Nephron progenitor cell (in vitro differentiated cells): ENCODE measurements at regions not wholly inside any gene's neighbourhood (a gene's known extent, or its start where the extent isn't known, plus 50 kb on each side); places are given as distances from the start of the nearest gene placed in this dataset.

Experiments used
- DNase-seq: peaks from one replicate; pipeline ENCODE4 v3.0.0; 2021
- H3K27ac Mint-ChIP-seq: 2 replicates; pipeline ENCODE4 v1.8.0; 2021; ENCODE audit warnings: mild to moderate bottlenecking, moderate library complexity, mixed read lengths
- H3K27me3 Mint-ChIP-seq: 2 replicates; pipeline ENCODE4 v1.8.0; 2021; ENCODE audit warnings: mild to moderate bottlenecking, low read depth, mixed read lengths; ENCODE audit not compliant: poor library complexity
- H3K36me3 Mint-ChIP-seq: 2 replicates; pipeline ENCODE4 v1.8.0; 2021; ENCODE audit warnings: low read depth, mixed read lengths
- H3K4me1 Mint-ChIP-seq: 2 replicates; pipeline ENCODE4 v1.8.0; 2021; ENCODE audit warnings: mixed read lengths
- H3K4me3 Mint-ChIP-seq: 2 replicates; pipeline ENCODE4 v1.8.0; 2021; ENCODE audit warnings: mild to moderate bottlenecking, moderate library complexity, mixed read lengths
- H3K9me3 Mint-ChIP-seq: 2 replicates; pipeline ENCODE4 v1.8.0; 2021; ENCODE audit warnings: mild to moderate bottlenecking, moderate library complexity, mixed read lengths
- TF ChIP-seq, protein P1 (sequence below): fragments of 200-600 bp; sonication (generic); IDR thresholded peaks from 2 replicates; pipeline ENCODE4 v1.5.0; 2021; ENCODE audit warnings: antibody characterized with exemption

- H3K4me3 Mint-ChIP-seq = no peak overlapping the region
- H3K9me3 Mint-ChIP-seq = peaks cover 85% of the 10 kb centered on the region
- peaks cover 3% of the 10 kb centered on the region for H3K36me3 Mint-ChIP-seq
- DNase-seq = no peak
- TF ChIP-seq, protein P1, sequence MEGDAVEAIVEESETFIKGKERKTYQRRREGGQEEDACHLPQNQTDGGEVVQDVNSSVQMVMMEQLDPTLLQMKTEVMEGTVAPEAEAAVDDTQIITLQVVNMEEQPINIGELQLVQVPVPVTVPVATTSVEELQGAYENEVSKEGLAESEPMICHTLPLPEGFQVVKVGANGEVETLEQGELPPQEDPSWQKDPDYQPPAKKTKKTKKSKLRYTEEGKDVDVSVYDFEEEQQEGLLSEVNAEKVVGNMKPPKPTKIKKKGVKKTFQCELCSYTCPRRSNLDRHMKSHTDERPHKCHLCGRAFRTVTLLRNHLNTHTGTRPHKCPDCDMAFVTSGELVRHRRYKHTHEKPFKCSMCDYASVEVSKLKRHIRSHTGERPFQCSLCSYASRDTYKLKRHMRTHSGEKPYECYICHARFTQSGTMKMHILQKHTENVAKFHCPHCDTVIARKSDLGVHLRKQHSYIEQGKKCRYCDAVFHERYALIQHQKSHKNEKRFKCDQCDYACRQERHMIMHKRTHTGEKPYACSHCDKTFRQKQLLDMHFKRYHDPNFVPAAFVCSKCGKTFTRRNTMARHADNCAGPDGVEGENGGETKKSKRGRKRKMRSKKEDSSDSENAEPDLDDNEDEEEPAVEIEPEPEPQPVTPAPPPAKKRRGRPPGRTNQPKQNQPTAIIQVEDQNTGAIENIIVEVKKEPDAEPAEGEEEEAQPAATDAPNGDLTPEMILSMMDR = no peak
- H3K27ac Mint-ChIP-seq = no peak overlapping the region
- H3K27me3 Mint-ChIP-seq = no peaks in the 10 kb centered on the region
- no peaks in the 10 kb centered on the region for H3K4me1 Mint-ChIP-seq
These were observed 514.9 kb upstream of the DPP6 start for GRCh38 chr7:153537271-153537670.

- Mint-ChIP-seq H3K4me3 (no peak overlapping the region), H3K36me3 (no peaks in the 10 kb centered on the region), H3K27ac (no peak overlapping the region), H3K27me3 (no peaks in the 10 kb centered on the region), H3K4me1 (no peaks in the 10 kb centered on the region), H3K9me3 (peaks cover 78% of the 10 kb centered on the region)
- TF ChIP-seq, protein P1 = no peak
- no peak for DNase-seq
These were observed 510.3 kb upstream of the DPP6 start for GRCh38 chr7:153541903-153542302.

GRCh38 chr7:153543232-153543631 is 509.0 kb upstream of the DPP6 start:
- Mint-ChIP-seq H3K4me3 (no peak overlapping the region), H3K27me3 (no peaks in the 10 kb centered on the region), H3K9me3 (peaks cover 77% of the 10 kb centered on the region), H3K4me1 (no peaks in the 10 kb centered on the region), H3K27ac (no peak overlapping the region), H3K36me3 (no peaks in the 10 kb centered on the region)
- no peak for DNase-seq
- TF ChIP-seq, protein P1 = no peak

DNA sequence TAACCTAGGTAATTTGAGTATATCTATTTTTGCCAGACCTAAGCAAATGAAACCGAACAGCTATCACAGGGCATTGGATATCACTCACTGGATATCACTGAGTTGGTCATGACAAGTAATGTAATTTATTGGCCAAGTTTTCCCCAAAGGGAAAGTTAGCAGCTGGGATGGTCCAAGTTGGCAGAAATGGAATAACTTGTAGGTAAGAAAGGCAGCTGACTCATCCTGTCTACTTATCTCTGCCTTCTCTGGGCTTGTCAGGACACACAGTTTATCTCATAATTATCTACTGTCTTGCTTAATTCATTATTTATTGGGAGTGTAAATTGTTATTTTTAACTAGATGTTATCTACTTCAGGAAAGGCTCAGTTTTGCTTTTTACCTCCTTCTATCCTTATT is 502.0 kb upstream of the DPP6 start:
- H3K9me3 Mint-ChIP-seq = peaks cover 81% of the 10 kb centered on the region

GRCh38 chr7:153564391-153564790 is 487.8 kb upstream of the DPP6 start:
- Mint-ChIP-seq H3K27me3 (no peaks in the 10 kb centered on the region), H3K27ac (no peak overlapping the region), H3K4me1 (no peaks in the 10 kb centered on the region), H3K4me3 (no peak overlapping the region), H3K9me3 (peaks cover 92% of the 10 kb centered on the region), H3K36me3 (no peaks in the 10 kb centered on the region)
- no peak for DNase-seq
- TF ChIP-seq, protein P1 = no peak

More for the DNA sequence above, 502.0 kb upstream of the DPP6 start:
- Mint-ChIP-seq H3K36me3 (no peaks in the 10 kb centered on the region), H3K4me1 (no peaks in the 10 kb centered on the region), H3K27me3 (no peaks in the 10 kb centered on the region), H3K4me3 (no peak overlapping the region), H3K27ac (no peak overlapping the region)
- TF ChIP-seq, protein P1 = no peak
- DNase-seq = no peak

DNA sequence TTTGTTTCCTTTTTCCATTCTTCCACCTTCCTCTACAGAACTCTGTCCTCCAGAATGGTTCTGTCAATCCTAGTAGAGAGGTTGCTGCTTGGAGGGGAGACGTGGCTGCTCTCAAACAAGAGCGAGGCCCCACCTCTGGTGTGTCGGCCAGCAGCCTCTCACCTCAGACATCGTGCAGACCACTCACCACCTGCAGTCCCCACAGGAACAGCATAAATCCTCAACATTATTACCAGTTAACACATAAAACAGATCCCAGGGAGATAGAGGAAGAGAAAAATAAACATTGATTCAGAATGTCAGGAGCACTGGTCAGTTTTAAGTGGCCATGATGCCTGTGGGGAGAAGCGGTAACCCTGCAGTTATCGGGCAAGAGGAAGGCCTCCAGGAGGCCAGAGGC is 485.9 kb upstream of the DPP6 start:
- no peak overlapping the region for H3K27ac Mint-ChIP-seq
- H3K4me1 Mint-ChIP-seq = no peaks in the 10 kb centered on the region
- no peaks in the 10 kb centered on the region for H3K36me3 Mint-ChIP-seq
- peaks cover 91% of the 10 kb centered on the region for H3K9me3 Mint-ChIP-seq
- no peaks in the 10 kb centered on the region for H3K27me3 Mint-ChIP-seq
- no peak overlapping the region for H3K4me3 Mint-ChIP-seq
- no peak for DNase-seq
- TF ChIP-seq, protein P1 = no peak
